T-helper 2 cell (primary cell): ENCODE measurements at regions not wholly inside any gene's neighbourhood (a gene's known extent, or its start where the extent isn't known, plus 50 kb on each side); places are given as distances from the start of the nearest gene placed in this dataset.

Source experiments
- DNase-seq, 5 experiments: peaks; one replicate each; pipeline versions ENCODE4 v3.0.0 to v3.0.0-alpha.2; 2012 to 2022

- DNase-seq: no peak
These were observed 523.2 kb upstream of the HTR2A start for GRCh38 chr13:47420020-47420419.

DNA sequence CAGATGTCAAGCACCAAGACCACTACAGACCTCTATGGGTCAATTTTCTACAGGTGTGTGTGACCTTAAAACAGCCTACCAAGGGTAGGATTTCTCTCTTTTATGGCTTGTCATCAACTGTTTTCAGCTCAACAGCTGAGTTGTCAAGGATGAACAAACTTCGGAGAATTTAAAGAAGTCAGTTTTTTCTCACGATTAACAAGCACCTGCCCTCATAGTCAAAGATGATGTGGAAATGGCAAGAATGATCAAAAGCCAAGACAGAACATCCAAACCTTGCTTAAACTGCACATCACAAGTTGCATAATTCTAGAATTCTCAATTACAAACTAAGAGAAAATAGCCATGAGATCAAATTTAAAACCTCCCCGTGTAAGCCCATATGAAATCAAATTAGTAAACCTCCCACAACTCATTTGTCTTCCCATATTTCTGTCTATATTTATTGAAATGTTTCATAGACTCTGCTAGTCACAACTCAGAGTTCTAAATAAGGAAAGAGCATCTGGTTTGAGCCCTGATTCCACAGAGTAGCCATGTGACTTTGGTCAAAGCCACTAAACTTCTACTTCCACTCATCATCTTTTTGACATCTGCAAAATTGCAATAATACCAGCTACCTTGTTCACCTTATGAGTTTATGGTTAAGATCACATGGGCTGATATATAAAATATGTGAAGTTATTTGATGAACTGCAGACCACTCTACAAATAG, 521.5 kb upstream of the HTR2A start:
- DNase-seq: no peak

GRCh38 chr13:47417485-47417884, 520.6 kb upstream of the HTR2A start:
- no peak for DNase-seq

DNA sequence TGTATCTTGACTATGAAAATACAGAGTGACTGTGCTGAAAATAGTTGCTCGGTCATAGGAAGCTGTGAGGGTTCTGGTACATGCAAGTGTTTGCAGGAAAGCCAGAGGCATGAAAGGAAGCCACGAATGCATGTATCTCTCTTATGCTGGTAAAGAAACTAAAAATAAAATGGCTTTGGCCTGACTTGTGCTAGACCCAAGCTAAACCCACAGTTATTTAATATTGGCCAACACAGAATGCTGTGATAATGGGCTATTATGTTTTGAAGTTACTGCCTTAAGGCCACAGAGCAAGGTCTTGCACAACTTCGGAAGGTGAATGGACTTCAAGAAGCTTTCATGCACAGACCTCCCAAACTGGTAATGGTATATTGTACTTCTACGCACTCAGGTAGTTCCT, 518.2 kb upstream of the HTR2A start:
- no peak for DNase-seq

DNA sequence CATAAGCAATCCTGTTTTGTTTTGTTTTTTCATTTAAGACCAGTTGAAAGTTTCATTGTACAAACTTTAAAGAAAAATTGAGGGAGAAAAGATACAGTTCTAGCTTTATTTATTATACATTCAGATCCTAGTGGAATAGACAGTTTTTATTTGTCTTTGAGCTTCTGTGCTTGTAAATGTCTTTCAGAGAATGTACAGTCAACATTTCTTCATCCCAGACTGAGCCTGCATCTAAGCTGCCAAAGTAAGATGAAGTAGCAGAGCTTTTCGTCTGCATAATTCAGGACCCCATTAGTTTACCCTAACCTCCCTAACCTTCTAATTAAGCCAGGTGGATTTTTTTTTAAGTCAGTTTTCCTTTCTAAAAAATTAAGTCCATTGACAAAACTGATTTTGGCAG, 516.7 kb upstream of the HTR2A start:
- no peak for DNase-seq

- DNase-seq: no peak
These were observed 516.3 kb upstream of the HTR2A start for GRCh38 chr13:47413112-47413511.

DNA sequence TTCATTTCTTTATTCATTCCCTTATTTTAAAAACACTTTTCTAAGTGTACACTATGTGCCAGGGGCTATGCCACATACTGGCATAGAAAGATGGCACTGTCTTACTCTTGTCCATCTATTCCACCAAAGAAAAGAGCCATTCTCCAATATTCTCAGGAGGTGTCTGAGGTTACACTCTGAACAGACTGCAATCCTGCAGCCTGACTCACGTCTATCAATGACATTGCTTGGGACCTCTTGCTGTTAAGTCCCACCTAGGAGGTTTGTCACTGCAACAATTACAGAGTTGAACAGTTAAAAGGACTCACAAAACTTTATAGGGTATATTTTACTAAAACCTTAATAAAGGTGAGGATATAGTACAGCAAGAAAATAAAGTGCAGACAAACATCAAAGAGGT, 512.9 kb upstream of the HTR2A start:
- no peak for DNase-seq

GRCh38 chr13:47408546-47409319, 511.9 kb upstream of the HTR2A start:
- no peak for DNase-seq

DNA sequence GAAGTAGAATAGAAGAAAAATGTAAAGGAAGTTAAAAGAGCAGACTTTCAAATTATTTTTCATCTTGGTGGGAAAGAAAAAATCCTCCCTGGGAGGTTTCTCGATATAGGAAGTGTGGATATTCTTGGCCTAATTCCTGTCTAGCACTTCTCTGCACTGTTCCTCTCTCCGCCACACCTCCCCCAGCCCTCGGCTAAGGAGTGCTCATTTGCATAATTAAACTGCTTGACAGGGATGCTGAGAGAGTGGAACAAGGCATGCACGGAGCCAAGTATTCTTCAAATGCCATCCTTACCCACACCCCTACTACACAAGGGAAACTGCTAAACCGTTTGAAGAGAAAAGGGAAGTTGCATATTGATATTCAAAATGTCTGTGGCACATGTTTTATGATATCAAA, 511.0 kb upstream of the HTR2A start:
- DNase-seq: no peak

DNA sequence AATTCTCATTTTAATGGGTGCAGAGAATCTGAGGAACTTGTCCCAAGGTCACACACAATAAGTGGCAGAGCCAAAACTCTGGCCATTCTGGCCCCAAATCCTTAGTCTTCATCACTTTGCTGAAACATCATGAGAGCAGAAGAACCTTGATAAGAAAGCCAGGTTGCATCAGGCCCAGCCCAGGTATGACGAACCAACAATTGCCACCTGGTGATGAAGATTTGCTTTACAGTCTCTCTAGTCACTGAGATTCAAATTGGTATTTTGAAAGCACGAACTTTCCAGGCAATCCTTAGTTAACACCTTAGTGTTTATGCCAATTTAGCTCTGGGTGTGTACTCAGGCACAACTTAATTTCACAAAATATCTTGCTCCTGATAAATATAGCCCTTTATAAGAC, 502.7 kb upstream of the HTR2A start:
- DNase-seq: no peak

DNA sequence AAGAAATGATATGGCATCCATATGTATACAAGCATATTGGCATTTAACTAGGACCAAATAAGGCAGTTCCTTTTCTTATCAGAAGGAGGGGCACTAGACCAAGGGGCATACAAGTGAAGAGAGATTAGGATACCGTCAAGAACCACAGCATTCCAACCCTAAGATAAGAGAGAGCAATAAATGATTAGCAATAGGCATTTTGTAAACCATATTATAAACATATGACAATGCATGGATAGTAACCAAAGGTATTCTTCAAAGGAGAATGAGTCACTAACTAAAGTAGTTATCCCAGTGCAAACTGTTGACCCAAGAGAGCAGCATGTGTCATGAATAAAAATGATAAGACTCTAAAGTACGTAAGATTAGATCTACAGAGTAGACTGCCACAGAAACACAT, 500.9 kb upstream of the HTR2A start:
- no peak for DNase-seq

GRCh38 chr13:47396915-47397314, 500.1 kb upstream of the HTR2A start:
- no peak for DNase-seq

DNA sequence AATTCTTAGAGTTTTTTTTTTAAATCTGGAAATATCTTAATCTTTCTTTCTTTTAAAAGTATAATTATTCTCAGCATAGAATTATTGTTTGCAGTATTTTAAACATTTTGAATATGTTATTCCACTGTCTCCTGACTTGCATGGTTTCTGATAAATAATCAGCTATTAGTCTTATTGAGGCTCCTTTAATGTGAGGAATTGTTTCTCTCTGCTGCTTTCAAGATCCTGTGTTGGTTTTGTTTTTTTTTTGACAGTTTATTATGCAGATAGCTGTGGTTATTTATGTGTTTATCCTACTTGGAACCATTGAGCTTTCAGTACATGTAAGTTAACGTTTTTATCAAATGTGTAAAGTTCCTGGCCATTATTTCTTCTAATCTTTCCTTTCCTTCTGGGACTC, 477.9 kb upstream of the HTR2A start:
- no peak for DNase-seq

GRCh38 chr13:47372751-47373150, 475.9 kb upstream of the HTR2A start:
- DNase-seq: no peak

DNA sequence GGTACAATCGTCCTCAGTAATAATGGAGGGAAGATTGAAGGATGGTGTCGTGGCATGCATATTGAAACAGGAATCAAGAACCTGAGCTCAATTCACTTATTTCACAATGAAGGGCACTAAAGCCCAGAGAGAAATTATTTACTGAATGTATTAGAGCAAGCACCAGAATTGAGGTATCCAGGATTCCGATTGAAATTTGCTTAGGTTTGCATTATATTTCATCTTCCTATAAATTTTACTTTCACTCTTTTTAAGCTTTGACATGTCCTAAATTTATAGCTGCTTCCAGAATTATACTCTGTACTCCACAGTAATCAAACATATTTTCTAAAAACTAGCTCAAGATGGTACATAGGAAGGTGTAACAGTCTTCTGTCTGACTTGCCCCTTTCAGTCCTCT, 454.9 kb upstream of the HTR2A start:
- no peak for DNase-seq

DNA sequence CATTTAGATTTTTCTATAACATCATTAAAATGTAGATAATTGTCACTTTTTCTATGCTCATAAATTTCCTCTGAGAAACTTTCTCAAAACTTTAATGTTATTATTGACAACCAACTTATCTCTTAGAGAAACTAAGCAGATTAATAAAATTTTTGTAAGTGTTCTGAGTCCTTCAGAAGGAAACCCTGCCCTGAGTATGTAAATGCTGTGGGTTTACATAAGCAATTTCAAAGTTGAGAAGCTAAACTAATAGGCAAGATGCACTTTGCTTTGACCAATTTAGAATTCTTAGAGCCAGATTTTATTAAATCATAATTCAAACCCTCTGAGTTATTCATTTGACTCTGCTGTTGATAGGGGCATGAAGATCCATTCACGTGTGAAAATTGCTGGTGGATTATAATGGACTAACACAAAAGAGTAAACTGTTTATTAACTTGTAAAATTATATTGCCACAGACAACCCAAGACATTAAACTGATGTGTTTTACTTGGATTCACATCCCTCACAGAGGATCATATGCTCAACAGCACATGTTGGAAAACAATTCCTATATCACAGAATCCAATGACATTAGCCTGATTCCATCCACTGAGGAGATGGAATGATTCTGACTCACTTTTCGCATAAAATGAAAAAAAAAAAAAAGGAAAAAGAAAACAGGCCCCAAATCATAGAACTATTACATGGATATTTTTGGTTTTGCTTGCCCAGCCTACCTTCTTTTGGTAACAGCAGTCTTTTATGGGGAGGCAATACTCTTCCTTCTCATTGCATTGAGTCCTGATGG, 453.7 kb upstream of the HTR2A start:
- no peak for DNase-seq

- no peak for DNase-seq
These were observed 452.4 kb upstream of the HTR2A start for GRCh38 chr13:47349211-47349610.

GRCh38 chr13:47337781-47338507, 441.1 kb upstream of the HTR2A start:
- no peak for DNase-seq

DNA sequence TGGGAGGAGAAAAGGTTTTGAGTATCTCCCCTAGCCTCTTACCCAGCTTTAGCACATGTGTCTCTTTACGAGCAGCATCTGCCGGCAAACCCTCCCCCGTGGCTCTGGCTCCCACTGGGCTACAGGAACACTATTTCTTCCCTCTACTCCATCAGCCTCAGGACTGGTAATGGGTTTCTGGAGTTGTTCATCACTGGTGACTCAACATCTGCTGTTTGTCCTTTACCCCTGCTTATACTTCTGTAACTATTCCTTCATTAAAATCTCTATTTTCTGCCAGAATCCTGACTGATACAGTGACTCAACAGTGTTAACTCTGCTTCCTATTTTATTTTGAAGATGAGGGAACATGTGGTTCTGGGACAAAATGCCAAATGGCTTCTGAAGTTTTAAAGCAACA, 437.3 kb upstream of the HTR2A start:
- no peak for DNase-seq

GRCh38 chr13:47332149-47332548, 435.3 kb upstream of the HTR2A start:
- no peak for DNase-seq

GRCh38 chr13:47330031-47330430, 433.2 kb upstream of the HTR2A start:
- DNase-seq: no peak

DNA sequence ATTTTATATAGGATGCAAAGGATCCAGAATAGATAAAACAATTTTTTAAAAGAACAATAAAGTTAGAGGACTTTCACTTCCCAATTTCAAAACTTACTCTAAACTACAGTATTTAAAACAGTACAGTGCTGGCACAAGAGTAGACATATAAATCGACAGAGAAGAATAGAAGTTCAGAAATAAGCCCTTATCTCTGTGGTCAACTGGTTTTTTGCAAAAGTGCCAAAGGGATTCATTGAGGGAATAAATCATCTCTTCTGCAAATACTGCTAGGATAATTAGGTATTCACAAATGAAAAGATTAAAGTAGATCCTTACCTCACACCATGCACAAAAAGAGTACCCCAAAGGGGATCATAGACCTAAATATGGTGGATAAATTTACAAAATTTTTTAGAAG, 431.0 kb upstream of the HTR2A start:
- no peak for DNase-seq

GRCh38 chr13:47326061-47326460, 429.2 kb upstream of the HTR2A start:
- no peak for DNase-seq
